GM12878 (cell line): ENCODE measurements at regions not wholly inside any gene's neighbourhood (a gene's known extent, or its start where the extent isn't known, plus 50 kb on each side); places are given as distances from the start of the nearest gene placed in this dataset.

Experiments
- ATAC-seq: fragments of 200-7000 bp; cut with Tn5 transposase; 3 replicates; pipeline ENCODE4 v1.9.1; 2020; ENCODE audit warnings: mild to moderate bottlenecking, moderate library complexity
- BruUV-seq: library from RNA; stranded (reverse); fragments of 400-500 nt; replicated peaks from 2 replicates; lab custom pipeline; 2021; lab: Mats Ljungman, UMichigan
- CTCF ChIA-PET: fragments of 300-600 bp; sonication (Branson Sonifier 250); formaldehyde crosslinking; extraction: SDS; loops from one replicate; lab custom pipeline; 2021; ENCODE audit warnings: inconsistent platforms; lab: Yijun Ruan, JAX
- POLR2A ChIA-PET: fragments of 350-600 bp; formaldehyde crosslinking; extraction: SDS; loops from one replicate; lab custom pipeline; 2021; ENCODE audit warnings: inconsistent platforms; lab: Charles Lee
- RAD21 ChIA-PET: fragments of 300-600 bp; sonication (Branson Sonifier 250); formaldehyde crosslinking; loops from one replicate; lab custom pipeline; 2023; ENCODE audit warnings: antibody characterized with exemption; ENCODE audit not compliant: unreplicated experiment; lab: Charles Lee
- SMC1A ChIA-PET: fragments of 300-600 bp; sonication (Branson Sonifier 250); formaldehyde crosslinking; loops from one replicate; lab custom pipeline; 2023; ENCODE audit not compliant: unreplicated experiment, uncharacterized antibody; lab: Charles Lee
- DNase-seq: peaks from one replicate; pipeline ENCODE4 v3.0.0-alpha.2; 2011; ENCODE audit warnings: low read depth, low spot score
- FAIRE-seq: peaks from 3 replicates; lab custom pipeline; 2011; peaks lifted over from hg19 to GRCh38; lab: Jason Lieb, UNC
- H2AFZ ChIP-seq: 2 replicates; pipeline ENCODE4 v1.6.0; 2011; ENCODE audit warnings: low read depth, low read length, control low read depth; ENCODE audit not compliant: control insufficient read depth
- H3K27ac ChIP-seq: 2 replicates; pipeline ENCODE4 v1.5.1; 2011; ENCODE audit warnings: control low read depth; ENCODE audit not compliant: control insufficient read depth, insufficient read depth
- H3K27me3 ChIP-seq, 2 experiments: replicated peaks in 1 of 2; 2 replicates each; pipeline versions ENCODE4 v1.6.0 to v1.6.1; 2011; ENCODE audit warnings: low read length in 1 of 2; ENCODE audit not compliant: control insufficient read depth in 2 of 2, insufficient read depth in 2 of 2
- H3K36me3 ChIP-seq, 2 experiments: 2 replicates each; pipeline ENCODE4 v1.5.1; 2011; ENCODE audit warnings: low read length in 1 of 2; ENCODE audit not compliant: control insufficient read depth in 2 of 2, insufficient read depth in 2 of 2
- H3K4me1 ChIP-seq: 2 replicates; pipeline ENCODE4 v1.6.1; 2011; ENCODE audit warnings: mild to moderate bottlenecking, low read length, moderate library complexity, mixed read lengths; ENCODE audit not compliant: control insufficient read depth, insufficient read depth
- H3K4me2 ChIP-seq: 2 replicates; pipeline ENCODE4 v1.6.0; 2011; ENCODE audit warnings: control low read depth; ENCODE audit not compliant: control insufficient read depth, insufficient read depth
- H3K4me3 ChIP-seq: fragments of 200-600 bp; sonication (generic); 2 replicates; pipeline ENCODE4 v1.5.1; 2016
- H3K79me2 ChIP-seq: 2 replicates; pipeline ENCODE4 v1.6.0; 2011; ENCODE audit warnings: low read length; ENCODE audit not compliant: control insufficient read depth, insufficient read depth
- H3K9ac ChIP-seq: 2 replicates; pipeline ENCODE4 v1.8.0; 2011; ENCODE audit warnings: low read length, control low read depth, mixed read lengths; ENCODE audit not compliant: control insufficient read depth, insufficient read depth
- H3K9me3 ChIP-seq: replicated peaks from 3 replicates; pipeline ENCODE4 v1.5.1; 2011; ENCODE audit warnings: mild to moderate bottlenecking, low read length; ENCODE audit not compliant: control insufficient read depth, insufficient read depth
- H4K20me1 ChIP-seq: 2 replicates; pipeline ENCODE4 v1.6.0; 2011; ENCODE audit not compliant: control insufficient read depth, insufficient read depth
- CBX3 ChIP-seq: fragments of 200-600 bp; sonication (generic); IDR thresholded peaks from 2 replicates; pipeline ENCODE4 v1.6.1; 2016; ENCODE audit warnings: low read depth, borderline replicate concordance
- IKZF1 ChIP-seq: fragments of 450-650 bp; conservative IDR thresholded peaks from 2 replicates; pipeline ENCODE4 v1.6.1; 2017; ENCODE audit warnings: antibody characterized with exemption, mild to moderate bottlenecking
- MLLT1 ChIP-seq: fragments of 450-650 bp; IDR thresholded peaks from 2 replicates; pipeline ENCODE4 v1.6.1; 2016; ENCODE audit warnings: mild to moderate bottlenecking
- NFIC ChIP-seq: IDR thresholded peaks from 2 replicates; pipeline ENCODE4 v1.6.1; 2012; ENCODE audit warnings: low read depth, mild to moderate bottlenecking, inconsistent platforms, low read length, moderate library complexity
- PML ChIP-seq: IDR thresholded peaks from 2 replicates; pipeline ENCODE4 v1.6.1; 2012; ENCODE audit warnings: low read length, inconsistent platforms
- RFX5 ChIP-seq: IDR thresholded peaks from 2 replicates; pipeline ENCODE4 v1.6.1; 2011; ENCODE audit warnings: low read depth, low read length, improper control_type of control experiment
- SKIL ChIP-seq: fragments of 450-650 bp; IDR thresholded peaks from 2 replicates; pipeline ENCODE4 v1.6.1; 2017; ENCODE audit warnings: mild to moderate bottlenecking, low read depth, inconsistent platforms; ENCODE audit not compliant: poor library complexity, severe bottlenecking
- SP1 ChIP-seq: IDR thresholded peaks from one replicate; pipeline ENCODE4 v1.6.1; 2011; ENCODE audit warnings: low read depth, low read length
- SREBF1 ChIP-seq: IDR thresholded peaks from 2 replicates; pipeline ENCODE4 v1.6.1; 2012; ENCODE audit warnings: mild to moderate bottlenecking, low read length
- SREBF2 ChIP-seq: IDR thresholded peaks from 2 replicates; pipeline ENCODE4 v1.6.1; 2012; ENCODE audit warnings: mild to moderate bottlenecking, low read length
- SUPT20H ChIP-seq: IDR thresholded peaks from 2 replicates; pipeline ENCODE4 v1.6.1; 2011; ENCODE audit warnings: low read depth, mild to moderate bottlenecking, low read length, moderate library complexity, borderline replicate concordance; ENCODE audit not compliant: control insufficient read depth
- TCF3 ChIP-seq: IDR thresholded peaks from 2 replicates; pipeline ENCODE4 v1.6.1; 2012; ENCODE audit warnings: low read depth, mild to moderate bottlenecking, low read length, borderline replicate concordance; ENCODE audit not compliant: insufficient read depth
- USF1 ChIP-seq: IDR thresholded peaks from 2 replicates; pipeline ENCODE4 v1.6.1; 2011; ENCODE audit warnings: borderline replicate concordance, low read depth, mild to moderate bottlenecking, moderate library complexity, mixed read lengths, low read length; ENCODE audit not compliant: insufficient read depth; ENCODE audit errors: extremely low read length
- ZBED1 ChIP-seq: IDR thresholded peaks from 2 replicates; pipeline ENCODE4 v1.6.1; 2016; ENCODE audit warnings: borderline replicate concordance
- ZBTB11 ChIP-seq: fragments of 450-650 bp; formaldehyde crosslinking; IDR thresholded peaks from 2 replicates; pipeline ENCODE4 v1.5.0; 2022; ENCODE audit warnings: mild to moderate bottlenecking, missing genetic modification characterization
- ZNF217 ChIP-seq: fragments of 450-650 bp; IDR thresholded peaks from 2 replicates; pipeline ENCODE4 v1.6.1; 2017; ENCODE audit warnings: antibody characterized with exemption, mild to moderate bottlenecking
- ZNF384 ChIP-seq: IDR thresholded peaks from 2 replicates; pipeline ENCODE4 v1.6.1; 2012; ENCODE audit warnings: low read depth, mild to moderate bottlenecking, low read length, improper control_type of control experiment, borderline replicate concordance
- ZZZ3 ChIP-seq: IDR thresholded peaks from 2 replicates; pipeline ENCODE4 v1.6.1; 2011; ENCODE audit warnings: low read depth; ENCODE audit not compliant: control insufficient read depth, insufficient read length
- WGBS: methylation state at CpG from one replicate; pipeline ENCODE4 v1.1.6; 2016; ENCODE audit warnings: low lambda C conversion rate; ENCODE audit not compliant: insufficient replicate concordance, insufficient coverage; ENCODE audit errors: missing lambda C conversion rate; 5-methylcytosine and 5-hydroxymethylcytosine counted together
- in situ Hi-C: fragments of 300-500 bp; cut with MboI; formaldehyde crosslinking; loops from 9 replicates; pipeline ENCODE4 v1.14.3; 2018; ENCODE audit warnings: mixed read lengths
- intact Hi-C: fragments of 100-400 bp; cut with micrococcal nuclease; formaldehyde crosslinking; loops from one replicate; pipeline ENCODE4 v1.14.2; 2022; ENCODE audit not compliant: unreplicated experiment

GRCh38 chr14:51147183-51147582 is 52.3 kb upstream of the TRIM9 start:
- ChIA-PET RAD21 (no interaction called here), POLR2A (interaction anchor here (0.6 kb wide), 1 partner anchor 24 kb away, joined by 3 read pairs; no protein-coding TSS in a partner anchor), SMC1A (no interaction called here), CTCF (no interaction called here)
- no peaks in the 10 kb centered on the region for H3K36me3 ChIP-seq
- WGBS = 86% methylated on average over 1 of the region's 1 CpG
- H3K4me3 ChIP-seq = no peak overlapping the region
- H3K4me2 ChIP-seq = no peak overlapping the region
- no peak overlapping the region for H3K27ac ChIP-seq
- BruUV-seq = no TSS peak
- no peak overlapping the region for H2AFZ ChIP-seq
- in situ Hi-C loops = no loop called here
- FAIRE-seq (no peak), ATAC-seq (no peak), DNase-seq (no peak)
- no peaks in the 10 kb centered on the region; the same call in 2 of the 3 replicates for H3K9me3 ChIP-seq
- intact Hi-C loops = no loop called here
- H3K79me2 ChIP-seq = no peaks in the 10 kb centered on the region
- no peaks in the 10 kb centered on the region for H4K20me1 ChIP-seq
- H3K27me3 ChIP-seq = no peaks in the 10 kb centered on the region
- no peak overlapping the region for H3K9ac ChIP-seq
- no peaks in the 10 kb centered on the region for H3K4me1 ChIP-seq
- TF ChIP-seq SKIL (no peak), ZZZ3 (no peak), SUPT20H (no peak), MLLT1 (no peak), SREBF2 (no peak), TCF3 (no peak), USF1 (no peak), CBX3 (no peak), ZBED1 (no peak), IKZF1 (no peak), PML (no peak), ZNF384 (no peak), SREBF1 (no peak), ZNF217 (no peak), SP1 (no peak), NFIC (no peak), ZBTB11 (CRISPR knock-in tag) (no peak), RFX5 (no peak)
